Neural cell (in vitro differentiated cells): ENCODE measurements at regions not wholly inside any gene's neighbourhood (a gene's known extent, or its start where the extent isn't known, plus 50 kb on each side); places are given as distances from the start of the nearest gene placed in this dataset.

Experiments
- H2AFZ ChIP-seq: fragments of 200-600, 300-800 bp; sonication (generic), shearing (Covaris generic); 2 replicates; pipeline ENCODE4 v1.6.0; 2014; ENCODE audit warnings: low read depth, mild to moderate bottlenecking, antibody characterized with exemption, low read length, moderate library complexity
- H3F3A ChIP-seq: fragments of 200-600 bp; shearing (Covaris generic); 2 replicates; pipeline ENCODE4 v1.6.1; 2016; ENCODE audit warnings: mild to moderate bottlenecking, moderate library complexity, mixed read lengths, antibody characterized with exemption, low read length; ENCODE audit not compliant: insufficient read depth, poor library complexity, severe bottlenecking
- H3K27ac ChIP-seq: fragments of 200-600, 300-800 bp; sonication (generic), shearing (Covaris generic); 2 replicates; pipeline ENCODE4 v1.5.1; 2014; ENCODE audit warnings: mild to moderate bottlenecking, low read length, moderate library complexity
- H3K27me3 ChIP-seq: fragments of 300-800, 200-600 bp; sonication (generic), shearing (Covaris generic); 2 replicates; pipeline ENCODE4 v1.6.0; 2014; ENCODE audit warnings: mild to moderate bottlenecking, low read depth, low read length, moderate library complexity; ENCODE audit not compliant: insufficient read depth
- H3K36me3 ChIP-seq: fragments of 300-800, 200-600 bp; sonication (generic), shearing (Covaris generic); 2 replicates; pipeline ENCODE4 v1.5.1; 2014; ENCODE audit warnings: mild to moderate bottlenecking, antibody characterized with exemption, low read length, moderate library complexity; ENCODE audit not compliant: insufficient read depth
- H3K4me2 ChIP-seq: fragments of 300-800, 200-600 bp; sonication (generic), shearing (Covaris generic); 2 replicates; pipeline ENCODE4 v1.6.0; 2014; ENCODE audit warnings: mild to moderate bottlenecking, low read length
- H3K4me3 ChIP-seq: fragments of 300-800, 200-600 bp; sonication (generic), shearing (Covaris generic); 2 replicates; pipeline ENCODE4 v1.5.1; 2014; ENCODE audit warnings: mild to moderate bottlenecking, low read length, moderate library complexity
- H3K79me2 ChIP-seq: fragments of 200-600 bp; shearing (Covaris generic); replicated peaks from 2 replicates; pipeline ENCODE4 v1.6.0; 2014; ENCODE audit warnings: mild to moderate bottlenecking, low read length, moderate library complexity; ENCODE audit not compliant: insufficient read depth
- H3K9ac ChIP-seq: fragments of 300-800, 200-600 bp; sonication (generic), shearing (Covaris generic); 2 replicates; pipeline ENCODE4 v1.6.1; 2016; ENCODE audit warnings: mild to moderate bottlenecking, low read length, mixed read lengths
- H3K9me2 ChIP-seq: fragments of 200-600 bp; shearing (Covaris generic); 2 replicates; pipeline ENCODE4 v1.6.1; 2016; ENCODE audit warnings: mild to moderate bottlenecking, low read length, mixed read lengths; ENCODE audit not compliant: insufficient read depth
- H3K9me3 ChIP-seq: fragments of 200-600, 300-800 bp; sonication (generic), shearing (Covaris generic); 2 replicates; pipeline ENCODE4 v1.6.1; 2016; ENCODE audit warnings: mild to moderate bottlenecking, mixed run types, low read length, moderate library complexity, mixed read lengths
- H4K20me1 ChIP-seq: fragments of 200-600 bp; shearing (Covaris generic); 2 replicates; pipeline ENCODE4 v1.6.1; 2016; ENCODE audit warnings: mild to moderate bottlenecking, mixed run types; ENCODE audit not compliant: insufficient read depth
- CTCF ChIP-seq: fragments of 450-650 bp; IDR thresholded peaks from 2 replicates; pipeline ENCODE4 v1.5.1; 2014; ENCODE audit warnings: antibody characterized with exemption, mild to moderate bottlenecking, moderate library complexity; ENCODE audit not compliant: poor library complexity, severe bottlenecking
- EP300 ChIP-seq: fragments of 450-650 bp; conservative IDR thresholded peaks from 2 replicates; pipeline ENCODE4 v1.6.1; 2014; ENCODE audit warnings: antibody characterized with exemption, mild to moderate bottlenecking, moderate library complexity; ENCODE audit not compliant: poor library complexity, severe bottlenecking
- EZH2 ChIP-seq: fragments of 200-600, 300-800 bp; shearing (Covaris generic), sonication (generic); IDR thresholded peaks from 2 replicates; pipeline ENCODE4 v1.6.1; 2014; ENCODE audit warnings: antibody characterized with exemption, low read length, borderline replicate concordance, mild to moderate bottlenecking; ENCODE audit not compliant: insufficient read depth, poor library complexity, severe bottlenecking
- MXI1 ChIP-seq: fragments of 450-650 bp; conservative IDR thresholded peaks from 2 replicates; pipeline ENCODE4 v1.6.1; 2014; ENCODE audit warnings: antibody characterized with exemption, mild to moderate bottlenecking; ENCODE audit not compliant: poor library complexity, severe bottlenecking
- POLR2AphosphoS5 ChIP-seq: IDR thresholded peaks from 2 replicates; pipeline ENCODE4 v1.6.1; 2012
- RAD21 ChIP-seq: fragments of 450-650 bp; conservative IDR thresholded peaks from 2 replicates; pipeline ENCODE4 v1.6.1; 2014; ENCODE audit warnings: antibody characterized with exemption, mild to moderate bottlenecking, moderate library complexity
- REST ChIP-seq: IDR thresholded peaks from 2 replicates; pipeline ENCODE4 v1.6.1; 2012; ENCODE audit warnings: borderline replicate concordance
- SMC3 ChIP-seq: fragments of 450-650 bp; conservative IDR thresholded peaks from 2 replicates; pipeline ENCODE4 v1.6.1; 2014; ENCODE audit warnings: antibody characterized with exemption, mild to moderate bottlenecking, moderate library complexity; ENCODE audit not compliant: poor library complexity
- TAF1 ChIP-seq: IDR thresholded peaks from 2 replicates; pipeline ENCODE4 v1.6.1; 2012; ENCODE audit warnings: low read depth

DNA sequence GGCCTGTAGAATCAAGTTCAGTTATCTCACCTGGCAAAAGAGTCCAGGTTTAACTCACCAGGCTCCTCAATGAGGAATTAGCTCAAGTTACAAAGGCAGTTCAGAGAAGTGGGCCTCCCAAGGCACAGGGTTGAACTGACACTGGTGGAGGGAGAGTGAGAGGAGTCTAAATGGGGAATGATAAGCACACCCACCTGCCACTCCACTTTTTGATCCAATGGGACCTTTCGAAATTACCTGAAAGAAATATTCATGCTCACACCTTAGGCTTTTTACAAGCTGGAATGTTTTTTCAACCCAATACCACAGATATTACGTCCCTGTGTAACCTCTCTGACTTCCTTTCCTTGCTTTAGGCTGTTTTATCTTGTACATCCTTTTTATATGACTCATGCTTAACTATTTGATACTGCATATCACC is 642.7 kb upstream of the TENM4 start:
- Histone ChIP-seq H3F3A (no peaks in the 10 kb centered on the region), H3K27ac (no peak overlapping the region), H3K79me2 (no peaks in the 10 kb centered on the region), H3K9me2 (no peaks in the 10 kb centered on the region), H3K4me3 (no peak overlapping the region), H3K4me2 (no peak overlapping the region), H3K9me3 (no peaks in the 10 kb centered on the region), H2AFZ (no peak overlapping the region), H3K27me3 (no peaks in the 10 kb centered on the region), H4K20me1 (no peaks in the 10 kb centered on the region), H3K36me3 (no peaks in the 10 kb centered on the region), H3K9ac (no peak overlapping the region)
- no peak for TF ChIP-seq RAD21
- no peak for TF ChIP-seq EP300

DNA sequence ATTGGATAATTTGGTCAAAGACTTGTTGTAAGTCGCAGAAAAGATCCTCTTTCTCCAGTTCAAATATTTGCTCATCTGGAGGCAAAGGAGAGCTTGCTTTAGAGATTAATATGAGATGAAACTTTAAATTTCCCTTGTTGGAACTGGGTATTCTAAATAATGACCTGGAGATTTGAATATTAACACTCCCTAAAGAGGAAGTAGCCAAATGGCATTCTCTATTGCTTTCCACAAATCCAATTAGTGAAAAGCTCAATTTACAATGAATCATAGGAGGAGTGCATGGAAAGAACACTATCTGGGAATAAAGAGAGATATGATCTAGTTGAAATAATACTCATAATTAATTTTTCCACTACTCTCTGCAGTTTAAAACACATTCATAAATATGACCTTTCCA is 641.6 kb upstream of the TENM4 start:
- Histone ChIP-seq H3K9ac (no peak overlapping the region), H3K36me3 (no peaks in the 10 kb centered on the region), H3K4me2 (no peak overlapping the region), H3K27me3 (no peaks in the 10 kb centered on the region), H3K9me2 (no peaks in the 10 kb centered on the region), H2AFZ (no peak overlapping the region), H3K4me3 (no peak overlapping the region), H3K79me2 (no peaks in the 10 kb centered on the region), H3F3A (no peaks in the 10 kb centered on the region), H4K20me1 (no peaks in the 10 kb centered on the region), H3K9me3 (no peaks in the 10 kb centered on the region), H3K27ac (no peak overlapping the region)
- TF ChIP-seq SMC3 (no peak), EP300 (no peak), MXI1 (no peak), RAD21 (no peak), REST (no peak), CTCF (no peak), EZH2 (no peak), TAF1 (no peak), POLR2AphosphoS5 (no peak)

DNA sequence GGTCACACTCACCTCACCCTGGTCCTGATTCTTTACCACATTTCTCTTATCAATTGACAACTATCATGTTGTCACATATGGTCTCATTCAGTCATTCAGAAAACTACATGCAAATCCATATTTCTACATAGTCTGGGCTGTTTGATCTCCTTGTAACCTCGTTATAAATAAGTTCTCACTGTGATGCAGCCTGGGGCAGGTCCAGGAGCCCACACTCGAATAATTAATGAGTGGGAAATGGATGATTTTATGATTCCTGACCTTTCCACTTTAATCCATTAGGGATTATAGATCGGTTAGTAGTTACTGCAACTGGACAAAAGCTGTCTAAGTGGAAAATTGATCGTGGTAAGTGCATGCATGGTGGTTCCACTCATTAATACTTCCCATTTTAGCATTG is 636.3 kb upstream of the TENM4 start:
- no peaks in the 10 kb centered on the region for H3K27me3 ChIP-seq
- no peak overlapping the region for H3K4me3 ChIP-seq
- no peaks in the 10 kb centered on the region for H3K36me3 ChIP-seq
- H3F3A ChIP-seq: peaks cover 4% of the 10 kb centered on the region
- no peak overlapping the region for H3K27ac ChIP-seq
- H3K9me2 ChIP-seq: no peaks in the 10 kb centered on the region
- no peaks in the 10 kb centered on the region for H3K9me3 ChIP-seq
- H3K79me2 ChIP-seq: no peaks in the 10 kb centered on the region
- H4K20me1 ChIP-seq: no peaks in the 10 kb centered on the region
- H2AFZ ChIP-seq: no peak overlapping the region
- no peak overlapping the region for H3K4me2 ChIP-seq
- H3K9ac ChIP-seq: no peak overlapping the region
- TF ChIP-seq CTCF: no peak
- no peak for TF ChIP-seq SMC3
- no peak for TF ChIP-seq TAF1
- TF ChIP-seq RAD21: no peak
- no peak for TF ChIP-seq EP300
- no peak for TF ChIP-seq POLR2AphosphoS5
- no peak for TF ChIP-seq REST
- no peak for TF ChIP-seq MXI1
- TF ChIP-seq EZH2: no peak
